IMR-90 (cell line): ENCODE measurements at regions not wholly inside any gene's neighbourhood (a gene's known extent, or its start where the extent isn't known, plus 50 kb on each side); places are given as distances from the start of the nearest gene placed in this dataset.

Source experiments
- BHLHE40 ChIP-seq: fragments of 150-350 bp; IDR thresholded peaks from 2 replicates; pipeline ENCODE4 v1.6.1; 2016; ENCODE audit warnings: mild to moderate bottlenecking, low read depth, low read length
- CEBPB ChIP-seq: IDR thresholded peaks from 2 replicates; pipeline ENCODE4 v1.6.1; 2012; ENCODE audit warnings: low read depth, low read length, improper control_type of control experiment
- CHD1 ChIP-seq: IDR thresholded peaks from 2 replicates; pipeline ENCODE4 v1.6.1; 2012; ENCODE audit warnings: low read depth, low read length, improper control_type of control experiment
- MAFK ChIP-seq: IDR thresholded peaks from 2 replicates; pipeline ENCODE4 v1.6.1; 2012; ENCODE audit warnings: low read depth, low read length, improper control_type of control experiment
- POLR2A ChIP-seq: IDR thresholded peaks from 2 replicates; pipeline ENCODE4 v1.6.1; 2012; ENCODE audit warnings: mild to moderate bottlenecking, low read depth, low read length
- RAD21 ChIP-seq: IDR thresholded peaks from 2 replicates; pipeline ENCODE4 v1.6.1; 2012; ENCODE audit warnings: low read length, improper control_type of control experiment
- RCOR1 ChIP-seq: IDR thresholded peaks from 2 replicates; pipeline ENCODE4 v1.6.1; 2012; ENCODE audit warnings: mild to moderate bottlenecking, low read length, improper control_type of control experiment; ENCODE audit not compliant: insufficient replicate concordance
- SMC3 ChIP-seq: fragments of 150-350 bp; IDR thresholded peaks from 2 replicates; pipeline ENCODE4 v1.6.1; 2016; ENCODE audit warnings: low read depth, mild to moderate bottlenecking, antibody characterized with exemption, low read length, moderate library complexity
- TF ChIP-seq, protein P1 (sequence below): conservative IDR thresholded peaks from 2 replicates; pipeline ENCODE4 v1.5.1; 2012; ENCODE audit warnings: mild to moderate bottlenecking, low read depth, low read length, improper control_type of control experiment
- TF ChIP-seq, protein P2 (sequence below): fragments of 150-350 bp; IDR thresholded peaks from 2 replicates; pipeline ENCODE4 v1.6.1; 2017; ENCODE audit warnings: mild to moderate bottlenecking, antibody characterized with exemption, low read length, low read depth

DNA sequence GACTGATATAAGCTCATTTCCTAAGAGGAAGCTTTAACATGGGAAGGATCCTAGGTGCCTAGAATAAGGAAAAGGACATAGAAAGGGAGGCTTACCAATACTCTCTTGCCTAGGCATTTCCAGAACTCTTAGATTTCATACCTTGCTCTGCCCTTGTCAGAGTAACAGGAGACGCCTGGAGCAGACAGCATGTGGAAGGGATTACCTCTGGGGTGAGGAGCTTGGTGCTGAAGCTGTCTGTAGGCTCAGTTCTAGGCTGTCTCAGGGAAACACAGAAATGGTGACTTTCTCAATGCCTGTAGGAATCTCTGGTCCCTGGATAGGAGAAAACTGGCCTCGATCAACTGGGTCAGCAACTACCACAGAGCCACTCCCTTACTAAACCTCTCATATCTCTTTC lies 150.0 kb downstream of the SLC4A3 start:
- TF ChIP-seq POLR2A (no peak), RAD21 (no peak), RCOR1 (no peak), CEBPB (no peak), SMC3 (no peak), CHD1 (no peak), MAFK (no peak), BHLHE40 (no peak)
- TF ChIP-seq, protein P1, sequence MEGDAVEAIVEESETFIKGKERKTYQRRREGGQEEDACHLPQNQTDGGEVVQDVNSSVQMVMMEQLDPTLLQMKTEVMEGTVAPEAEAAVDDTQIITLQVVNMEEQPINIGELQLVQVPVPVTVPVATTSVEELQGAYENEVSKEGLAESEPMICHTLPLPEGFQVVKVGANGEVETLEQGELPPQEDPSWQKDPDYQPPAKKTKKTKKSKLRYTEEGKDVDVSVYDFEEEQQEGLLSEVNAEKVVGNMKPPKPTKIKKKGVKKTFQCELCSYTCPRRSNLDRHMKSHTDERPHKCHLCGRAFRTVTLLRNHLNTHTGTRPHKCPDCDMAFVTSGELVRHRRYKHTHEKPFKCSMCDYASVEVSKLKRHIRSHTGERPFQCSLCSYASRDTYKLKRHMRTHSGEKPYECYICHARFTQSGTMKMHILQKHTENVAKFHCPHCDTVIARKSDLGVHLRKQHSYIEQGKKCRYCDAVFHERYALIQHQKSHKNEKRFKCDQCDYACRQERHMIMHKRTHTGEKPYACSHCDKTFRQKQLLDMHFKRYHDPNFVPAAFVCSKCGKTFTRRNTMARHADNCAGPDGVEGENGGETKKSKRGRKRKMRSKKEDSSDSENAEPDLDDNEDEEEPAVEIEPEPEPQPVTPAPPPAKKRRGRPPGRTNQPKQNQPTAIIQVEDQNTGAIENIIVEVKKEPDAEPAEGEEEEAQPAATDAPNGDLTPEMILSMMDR = no peak
- TF ChIP-seq, protein P2, sequence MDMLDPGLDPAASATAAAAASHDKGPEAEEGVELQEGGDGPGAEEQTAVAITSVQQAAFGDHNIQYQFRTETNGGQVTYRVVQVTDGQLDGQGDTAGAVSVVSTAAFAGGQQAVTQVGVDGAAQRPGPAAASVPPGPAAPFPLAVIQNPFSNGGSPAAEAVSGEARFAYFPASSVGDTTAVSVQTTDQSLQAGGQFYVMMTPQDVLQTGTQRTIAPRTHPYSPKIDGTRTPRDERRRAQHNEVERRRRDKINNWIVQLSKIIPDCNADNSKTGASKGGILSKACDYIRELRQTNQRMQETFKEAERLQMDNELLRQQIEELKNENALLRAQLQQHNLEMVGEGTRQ = no peak
